Erythroblast (primary cell): ENCODE measurements at regions not wholly inside any gene's neighbourhood (a gene's known extent, or its start where the extent isn't known, plus 50 kb on each side); places are given as distances from the start of the nearest gene placed in this dataset.

Source experiments
- GATA1 ChIP-seq: IDR thresholded peaks from 2 replicates; pipeline ENCODE4 v1.6.1; 2011; ENCODE audit warnings: low read depth, mild to moderate bottlenecking, control low read depth, low read length, moderate library complexity
- POLR2A ChIP-seq: IDR thresholded peaks from 2 replicates; pipeline ENCODE4 v1.6.1; 2011; ENCODE audit warnings: mild to moderate bottlenecking, low read length

GRCh38 chr20:47921408-47921807, 136.1 kb upstream of the SULF2 start:
- TF ChIP-seq POLR2A, result no peak
- no peak for TF ChIP-seq GATA1
